GM12873 (cell line): ENCODE measurements at regions not wholly inside any gene's neighbourhood (a gene's known extent, or its start where the extent isn't known, plus 50 kb on each side); places are given as distances from the start of the nearest gene placed in this dataset.

Experiments used
- CTCF ChIP-seq: IDR thresholded peaks from 2 replicates; pipeline ENCODE4 v1.5.1; 2012; ENCODE audit warnings: low read depth, mild to moderate bottlenecking, moderate library complexity, low read length, control low read depth; ENCODE audit not compliant: insufficient read depth; ENCODE audit errors: missing control alignments

- TF ChIP-seq CTCF, result no peak
Observed at GRCh38 chr10:128884033-128884425, 583.0 kb upstream of the MGMT start.

GRCh38 chr10:128884496-128885072 is 582.5 kb upstream of the MGMT start:
- no peak for TF ChIP-seq CTCF

- TF ChIP-seq CTCF, result no peak
Observed at GRCh38 chr10:128885573-128886555, 581.2 kb upstream of the MGMT start.

GRCh38 chr10:128887856-128888255 is 579.2 kb upstream of the MGMT start:
- no peak for TF ChIP-seq CTCF

- no peak for TF ChIP-seq CTCF
Observed at GRCh38 chr10:128892005-128892404, 575.0 kb upstream of the MGMT start.

- TF ChIP-seq CTCF, result no peak
Observed at GRCh38 chr10:128894641-128895040, 572.4 kb upstream of the MGMT start.

- TF ChIP-seq CTCF, result no peak
Observed at GRCh38 chr10:128895473-128895872, 571.6 kb upstream of the MGMT start.
